AG04449 (cell line): ENCODE measurements at regions not wholly inside any gene's neighbourhood (a gene's known extent, or its start where the extent isn't known, plus 50 kb on each side); places are given as distances from the start of the nearest gene placed in this dataset.

Source experiments
- CTCF ChIA-PET: fragments of 350-600 bp; formaldehyde crosslinking; extraction: SDS; loops from one replicate; lab custom pipeline; 2021; ENCODE audit warnings: antibody characterized with exemption; lab: Yijun Ruan, JAX
- POLR2A ChIA-PET: fragments of 400-600, 350-600 bp; formaldehyde crosslinking; extraction: SDS; loops from one replicate; lab custom pipeline; 2020; ENCODE audit warnings: antibody characterized with exemption, inconsistent platforms; lab: Yijun Ruan, JAX
- DNase-seq: peaks from one replicate; pipeline ENCODE4 v3.0.0-alpha.2; 2010; ENCODE audit warnings: low read depth, low spot score
- H3K4me3 ChIP-seq: 2 replicates; pipeline ENCODE4 v1.5.1; 2011; ENCODE audit warnings: low read depth, mild to moderate bottlenecking, control low read depth, low read length
- TF ChIP-seq, protein P1 (sequence below): IDR thresholded peaks from one replicate; pipeline ENCODE4 v1.5.1; 2011; ENCODE audit warnings: mild to moderate bottlenecking, moderate library complexity, low read length, control low read depth, inconsistent platforms; ENCODE audit not compliant: insufficient read depth; ENCODE audit errors: missing control alignments

DNA sequence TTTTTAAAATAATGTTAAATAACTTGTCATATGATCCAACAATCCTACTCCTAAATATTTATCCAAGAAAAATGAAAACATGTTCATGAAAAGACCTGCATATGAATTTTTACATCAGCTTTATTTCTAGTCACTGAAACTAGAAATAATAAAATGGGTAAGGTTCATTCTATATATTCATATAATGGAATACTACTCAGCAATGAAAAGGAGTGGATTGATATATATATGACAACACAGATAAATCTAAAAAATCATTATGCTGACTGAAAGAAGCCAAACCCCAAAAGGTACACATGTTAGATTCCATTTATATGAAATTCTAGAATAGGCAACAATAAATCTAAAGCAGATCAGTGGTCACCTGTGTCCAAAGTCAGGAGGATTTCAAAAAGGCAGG is 84.9 kb upstream of the PCBD1 start:
- TF ChIP-seq, protein P1, sequence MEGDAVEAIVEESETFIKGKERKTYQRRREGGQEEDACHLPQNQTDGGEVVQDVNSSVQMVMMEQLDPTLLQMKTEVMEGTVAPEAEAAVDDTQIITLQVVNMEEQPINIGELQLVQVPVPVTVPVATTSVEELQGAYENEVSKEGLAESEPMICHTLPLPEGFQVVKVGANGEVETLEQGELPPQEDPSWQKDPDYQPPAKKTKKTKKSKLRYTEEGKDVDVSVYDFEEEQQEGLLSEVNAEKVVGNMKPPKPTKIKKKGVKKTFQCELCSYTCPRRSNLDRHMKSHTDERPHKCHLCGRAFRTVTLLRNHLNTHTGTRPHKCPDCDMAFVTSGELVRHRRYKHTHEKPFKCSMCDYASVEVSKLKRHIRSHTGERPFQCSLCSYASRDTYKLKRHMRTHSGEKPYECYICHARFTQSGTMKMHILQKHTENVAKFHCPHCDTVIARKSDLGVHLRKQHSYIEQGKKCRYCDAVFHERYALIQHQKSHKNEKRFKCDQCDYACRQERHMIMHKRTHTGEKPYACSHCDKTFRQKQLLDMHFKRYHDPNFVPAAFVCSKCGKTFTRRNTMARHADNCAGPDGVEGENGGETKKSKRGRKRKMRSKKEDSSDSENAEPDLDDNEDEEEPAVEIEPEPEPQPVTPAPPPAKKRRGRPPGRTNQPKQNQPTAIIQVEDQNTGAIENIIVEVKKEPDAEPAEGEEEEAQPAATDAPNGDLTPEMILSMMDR, result no peak
- H3K4me3 ChIP-seq, result no peak overlapping the region
- ChIA-PET POLR2A (no interaction called here), CTCF (no interaction called here)
- DNase-seq, result no peak

GRCh38 chr10:70974351-70974901 is 86.1 kb upstream of the PCBD1 start:
- no peak for DNase-seq
- TF ChIP-seq, protein P1, result no peak
- H3K4me3 ChIP-seq, result no peak overlapping the region
- ChIA-PET CTCF (no interaction called here), POLR2A (no interaction called here)

DNA sequence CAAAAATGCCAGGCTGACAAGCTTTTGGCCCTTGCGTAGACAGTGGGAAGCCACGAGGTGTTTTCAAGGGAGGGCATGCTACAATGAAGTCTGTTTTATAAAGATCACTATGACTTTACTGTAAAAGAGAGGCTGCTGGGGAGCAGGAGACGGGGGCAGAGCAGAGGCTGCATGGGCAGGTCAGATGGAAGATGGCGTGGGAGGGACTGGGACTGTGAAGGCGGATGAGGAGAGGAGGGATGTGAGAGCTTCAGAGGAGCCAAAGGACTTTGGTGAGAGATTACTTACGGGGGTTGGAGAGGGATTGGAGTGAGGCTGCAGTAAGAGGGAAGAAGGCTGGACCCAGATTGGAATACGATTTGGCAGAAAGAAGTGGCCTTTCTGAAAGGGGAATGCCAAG is 86.6 kb upstream of the PCBD1 start:
- POLR2A ChIA-PET, result no interaction called here
- CTCF ChIA-PET, result no interaction called here

GRCh38 chr10:70976063-70976695 is 87.8 kb upstream of the PCBD1 start:
- TF ChIP-seq, protein P1, result no peak
- ChIA-PET CTCF (no interaction called here), POLR2A (no interaction called here)
- no peak overlapping the region for H3K4me3 ChIP-seq
- no peak for DNase-seq

More for the DNA sequence above, 86.6 kb upstream of the PCBD1 start:
- TF ChIP-seq, protein P1, result no peak
- no peak overlapping the region for H3K4me3 ChIP-seq
- no peak for DNase-seq

DNA sequence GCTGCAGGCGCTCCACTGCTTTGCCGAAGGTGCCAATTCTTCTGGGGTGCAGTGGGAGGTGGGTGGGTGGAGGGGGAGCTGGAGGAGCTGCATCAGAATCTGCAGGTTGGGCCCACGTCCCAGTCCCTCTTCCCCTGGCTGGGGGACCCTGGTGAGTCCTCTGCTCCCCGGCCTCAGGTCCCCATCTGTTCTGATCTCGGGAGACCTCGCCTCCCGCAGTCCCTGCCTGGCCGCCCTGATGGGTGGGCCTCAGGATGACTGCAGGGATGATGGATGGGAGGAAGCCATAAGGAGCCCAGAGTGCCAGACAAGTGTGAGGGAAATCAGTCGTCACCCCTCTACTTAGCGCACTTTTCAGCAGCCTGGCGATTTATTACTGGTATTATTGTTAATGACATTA is 89.3 kb upstream of the PCBD1 start:
- TF ChIP-seq, protein P1, result no peak
- POLR2A ChIA-PET, result no interaction called here
- CTCF ChIA-PET, result no interaction called here
- no peak for DNase-seq
- no peak overlapping the region for H3K4me3 ChIP-seq

GRCh38 chr10:70978181-70978580 is 89.8 kb upstream of the PCBD1 start:
- TF ChIP-seq, protein P1, result no peak
- ChIA-PET CTCF (no interaction called here), POLR2A (no interaction called here)
- no peak overlapping the region for H3K4me3 ChIP-seq
- no peak for DNase-seq
